HCT116 (cell line): ENCODE measurements at regions not wholly inside any gene's neighbourhood (a gene's known extent, or its start where the extent isn't known, plus 50 kb on each side); places are given as distances from the start of the nearest gene placed in this dataset.

Experiments used
- ATAC-seq: fragments of 200-7000 bp; cut with Tn5 transposase; 2 replicates; pipeline ENCODE4 v1.9.1; 2020; ENCODE audit warnings: mild to moderate bottlenecking, moderate library complexity
- BruUV-seq: library from RNA; stranded (reverse); fragments of 400-500 nt; replicated peaks from 2 replicates; lab custom pipeline; 2021; lab: Mats Ljungman, UMichigan
- CTCF ChIA-PET: fragments of 300-600 bp; sonication (Branson Sonifier 250); formaldehyde crosslinking; loops from one replicate; lab custom pipeline; 2021; ENCODE audit warnings: antibody characterized with exemption; lab: Charles Lee
- POLR2A ChIA-PET: fragments of 300-600, 350-600 bp; sonication (Branson Sonifier 250); formaldehyde crosslinking; loops from one replicate; lab custom pipeline; 2021; ENCODE audit warnings: antibody characterized with exemption; lab: Charles Lee
- RAD21 ChIA-PET, 2 experiments: fragments of 300-600 bp; sonication (Branson Sonifier 250); formaldehyde crosslinking; loops; one replicate each; lab custom pipeline; 2023; ENCODE audit warnings: low total read pairs in 2 of 2; ENCODE audit not compliant: uncharacterized antibody in 2 of 2, unreplicated experiment in 2 of 2, low non-redundant PET in 1 of 2; lab: Charles Lee
- DNase-seq: peaks from one replicate; pipeline ENCODE4 v3.0.0-alpha.2; 2010; ENCODE audit warnings: low read depth, low spot score
- H2AFZ ChIP-seq: fragments of 200-600 bp; shearing (Covaris generic), sonication (generic); 2 replicates; pipeline ENCODE4 v1.6.1; 2017; ENCODE audit warnings: low read depth, mixed run types, mixed read lengths, antibody characterized with exemption, low read length; ENCODE audit not compliant: poor library complexity, severe bottlenecking
- H3K27ac ChIP-seq: 2 replicates; pipeline ENCODE4 v1.5.1; 2012; ENCODE audit warnings: low read depth, low read length
- H3K27me3 ChIP-seq: fragments of 200-600 bp; sonication (generic); 2 replicates; pipeline ENCODE4 v1.6.1; 2016; ENCODE audit warnings: mixed run types, low read length, mixed read lengths; ENCODE audit not compliant: insufficient read depth
- H3K36me3 ChIP-seq, 2 experiments: fragments of 200-500 bp in 1 of 2; fragments of 200-600 bp in 1 of 2; sonication (Bioruptor generic) in 1 of 2; sonication (generic) in 1 of 2; 2 replicates each; pipeline versions ENCODE4 v1.5.1 to v1.6.1; 2014 to 2016; ENCODE audit warnings: low read length in 2 of 2, inconsistent platforms in 1 of 2, mixed read lengths in 1 of 2, mixed run types in 1 of 2; ENCODE audit not compliant: insufficient read depth in 2 of 2, control insufficient read depth in 1 of 2
- H3K4me1 ChIP-seq, 2 experiments: fragments of 200-600 bp in 1 of 2; sonication (generic) in 1 of 2; 2 replicates each; pipeline versions ENCODE4 v1.5.1 to v1.6.1; 2012 to 2017; ENCODE audit warnings: low read length in 2 of 2, inconsistent platforms in 1 of 2, mild to moderate bottlenecking in 1 of 2, mixed read lengths in 1 of 2, mixed run types in 1 of 2, moderate library complexity in 1 of 2; ENCODE audit not compliant: insufficient read depth in 2 of 2, control insufficient read depth in 1 of 2
- H3K4me2 ChIP-seq: fragments of 200-600 bp; sonication (generic); 2 replicates; pipeline ENCODE4 v1.6.1; 2017; ENCODE audit warnings: mixed run types, low read length, mixed read lengths
- H3K4me3 ChIP-seq, 2 experiments: fragments of 200-600 bp in 1 of 2; sonication (generic) in 1 of 2; replicated peaks in 1 of 2; 2 replicates each; pipeline ENCODE4 v1.5.1; 2011 to 2016; ENCODE audit warnings: low read length in 2 of 2, control low read depth in 1 of 2, low read depth in 1 of 2, mild to moderate bottlenecking in 1 of 2, mixed read lengths in 1 of 2, mixed run types in 1 of 2
- H3K79me2 ChIP-seq: fragments of 200-600 bp; sonication (generic); 2 replicates; pipeline ENCODE4 v1.6.1; 2017; ENCODE audit warnings: mild to moderate bottlenecking, mixed run types, low read length, moderate library complexity, mixed read lengths; ENCODE audit not compliant: insufficient read depth
- H3K9ac ChIP-seq: fragments of 200-600 bp; sonication (generic); 2 replicates; pipeline ENCODE4 v1.6.1; 2016; ENCODE audit warnings: low read length, mixed read lengths
- H3K9me2 ChIP-seq: fragments of 200-600 bp; sonication (generic), shearing (Covaris generic); 2 replicates; pipeline ENCODE4 v1.6.1; 2017; ENCODE audit warnings: mixed run types, mild to moderate bottlenecking, moderate library complexity; ENCODE audit not compliant: insufficient read depth
- H3K9me3 ChIP-seq, 2 experiments: fragments of 200-500 bp in 1 of 2; fragments of 200-600 bp in 1 of 2; sonication (Bioruptor generic) in 1 of 2; sonication (generic) in 1 of 2; 2 replicates each; pipeline ENCODE4 v1.6.1; 2014 to 2017; ENCODE audit warnings: low read length in 2 of 2, mixed read lengths in 2 of 2, inconsistent platforms in 1 of 2, low read depth in 1 of 2, mild to moderate bottlenecking in 1 of 2, mixed run types in 1 of 2, moderate library complexity in 1 of 2; ENCODE audit not compliant: control insufficient read depth in 1 of 2, insufficient read depth in 1 of 2
- H4K20me1 ChIP-seq: fragments of 200-600 bp; sonication (generic), shearing (Covaris generic); 2 replicates; pipeline ENCODE4 v1.6.1; 2017; ENCODE audit warnings: mixed run types, mild to moderate bottlenecking, moderate library complexity; ENCODE audit not compliant: insufficient read depth
- CBX3 ChIP-seq: IDR thresholded peaks from 2 replicates; pipeline ENCODE4 v1.6.1; 2012; ENCODE audit warnings: low read depth
- CEBPB ChIP-seq: IDR thresholded peaks from 2 replicates; pipeline ENCODE4 v1.6.1; 2012; ENCODE audit warnings: low read depth
- EZH2 ChIP-seq: fragments of 200-600 bp; sonication (generic); IDR thresholded peaks from 2 replicates; pipeline ENCODE4 v1.6.1; 2017; ENCODE audit warnings: antibody characterized with exemption, mixed run types
- JUND ChIP-seq: IDR thresholded peaks from 2 replicates; pipeline ENCODE4 v1.6.1; 2012
- MAX ChIP-seq: IDR thresholded peaks from 2 replicates; pipeline ENCODE4 v1.6.1; 2012
- RAD21 ChIP-seq: IDR thresholded peaks from 2 replicates; pipeline ENCODE4 v1.6.1; 2012; ENCODE audit warnings: low read depth, mild to moderate bottlenecking
- SIN3A ChIP-seq: IDR thresholded peaks from 2 replicates; pipeline ENCODE4 v1.6.1; 2012; ENCODE audit warnings: low read depth
- TCF7L2 ChIP-seq: IDR thresholded peaks from 2 replicates; pipeline ENCODE4 v1.7.0; 2011; ENCODE audit warnings: borderline replicate concordance, inconsistent platforms; ENCODE audit not compliant: insufficient read depth, insufficient read length; ENCODE audit errors: extremely low read depth
- ZBTB33 ChIP-seq: IDR thresholded peaks from 2 replicates; pipeline ENCODE4 v1.6.1; 2011; ENCODE audit warnings: mild to moderate bottlenecking, low read length, moderate library complexity; ENCODE audit not compliant: insufficient replicate concordance; ENCODE audit errors: extremely low read depth
- intact Hi-C: fragments of 100-400 bp; cut with micrococcal nuclease; formaldehyde crosslinking; loops from 2 replicates; pipeline ENCODE4 v1.10.0; 2022

- RAD21 ChIA-PET, result no interaction called here
- Histone ChIP-seq H3K9ac (peak overlapping the region; percentile 21; the same call in 1 of the 2 replicates), H3K9me3 (no peaks in the 10 kb centered on the region), H3K27me3 (no peaks in the 10 kb centered on the region), H3K79me2 (no peaks in the 10 kb centered on the region), H4K20me1 (no peaks in the 10 kb centered on the region), H3K9me2 (no peaks in the 10 kb centered on the region), H3K4me3 (no peak overlapping the region), H3K4me2 (peak overlapping the region; percentile 81), H3K4me1 (peaks cover 60 to 66% of the 10 kb centered on the region in 2 experiments), H2AFZ (peak overlapping the region; percentile 67), H3K36me3 (no peaks in the 10 kb centered on the region), H3K27ac (peak overlapping the region; percentile 56; the same call in 1 of the 2 replicates)
- TF ChIP-seq JUND, result no peak
- no peak for TF ChIP-seq CBX3
- no peak for TF ChIP-seq EZH2
- TF ChIP-seq RAD21, result no peak
- no peak for TF ChIP-seq MAX
- TF ChIP-seq ZBTB33, result no peak
- no peak for TF ChIP-seq SIN3A
- TF ChIP-seq CEBPB, result no peak
- TF ChIP-seq TCF7L2, result no peak
- ATAC-seq (no peak), DNase-seq (no peak)
- POLR2A ChIA-PET, result no interaction called here
- BruUV-seq, result no TSS peak
- CTCF ChIA-PET, result no interaction called here
- intact Hi-C loops, result no loop called here
These were observed 56.0 kb downstream of the CEBPB start for GRCh38 chr20:50246367-50247195.
